ENCODE measurements at regions not wholly inside any gene's neighbourhood (a gene's known extent, or its start where the extent isn't known, plus 50 kb on each side); places are given as distances from the start of the nearest gene placed in this dataset.

DNA sequence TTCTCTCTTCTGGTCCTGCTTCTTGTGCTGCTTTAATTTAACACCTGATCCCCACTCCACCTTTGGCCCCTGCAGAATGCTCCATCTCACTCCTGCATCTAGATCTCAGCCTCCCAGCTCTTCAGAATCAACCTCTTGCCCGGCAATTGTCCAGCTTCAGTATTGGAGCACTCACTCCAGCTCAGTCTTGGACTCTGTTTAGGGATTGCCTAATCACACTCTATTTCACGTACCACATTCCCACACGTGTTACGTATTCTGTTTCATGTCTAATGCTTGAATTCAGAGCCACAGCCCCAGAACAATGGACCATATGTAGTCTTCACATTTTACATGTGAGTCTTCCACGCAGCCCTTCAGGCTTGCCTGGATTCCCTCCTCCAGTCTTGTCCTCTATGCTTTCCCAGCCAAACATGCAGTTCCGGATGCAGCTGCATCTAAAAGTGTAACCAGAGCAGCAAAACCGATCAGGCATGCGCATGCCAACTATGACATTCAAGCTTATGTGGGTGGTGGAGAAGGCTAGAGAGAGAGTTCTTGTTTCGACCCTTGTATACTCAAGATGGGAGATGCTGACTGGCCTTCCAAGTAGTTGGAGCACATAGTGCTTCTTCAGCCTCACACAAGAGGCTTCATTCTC, 105.2 kb upstream of the FAM9A start:
- TF ChIP-seq, protein P1, sequence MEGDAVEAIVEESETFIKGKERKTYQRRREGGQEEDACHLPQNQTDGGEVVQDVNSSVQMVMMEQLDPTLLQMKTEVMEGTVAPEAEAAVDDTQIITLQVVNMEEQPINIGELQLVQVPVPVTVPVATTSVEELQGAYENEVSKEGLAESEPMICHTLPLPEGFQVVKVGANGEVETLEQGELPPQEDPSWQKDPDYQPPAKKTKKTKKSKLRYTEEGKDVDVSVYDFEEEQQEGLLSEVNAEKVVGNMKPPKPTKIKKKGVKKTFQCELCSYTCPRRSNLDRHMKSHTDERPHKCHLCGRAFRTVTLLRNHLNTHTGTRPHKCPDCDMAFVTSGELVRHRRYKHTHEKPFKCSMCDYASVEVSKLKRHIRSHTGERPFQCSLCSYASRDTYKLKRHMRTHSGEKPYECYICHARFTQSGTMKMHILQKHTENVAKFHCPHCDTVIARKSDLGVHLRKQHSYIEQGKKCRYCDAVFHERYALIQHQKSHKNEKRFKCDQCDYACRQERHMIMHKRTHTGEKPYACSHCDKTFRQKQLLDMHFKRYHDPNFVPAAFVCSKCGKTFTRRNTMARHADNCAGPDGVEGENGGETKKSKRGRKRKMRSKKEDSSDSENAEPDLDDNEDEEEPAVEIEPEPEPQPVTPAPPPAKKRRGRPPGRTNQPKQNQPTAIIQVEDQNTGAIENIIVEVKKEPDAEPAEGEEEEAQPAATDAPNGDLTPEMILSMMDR (IDR thresholded peaks at IDR 0.05), result no peak
- no peak for TF ChIP-seq POLR2AphosphoS5 (IDR thresholded peaks at IDR 0.05)
- TF ChIP-seq POLR2A (IDR thresholded peaks at IDR 0.05), result no peak
- no peak for TF ChIP-seq EP300 (IDR thresholded peaks at IDR 0.05; ENCODE audit: low read depth)
